OCI-LY1 (cell line): ENCODE measurements at regions not wholly inside any gene's neighbourhood (a gene's known extent, or its start where the extent isn't known, plus 50 kb on each side); places are given as distances from the start of the nearest gene placed in this dataset.

Experiments used
- H2AFZ ChIP-seq: fragments of 200-600 bp; sonication (generic), shearing (Covaris generic); 2 replicates; pipeline ENCODE4 v1.6.0; 2014; ENCODE audit warnings: antibody characterized with exemption, mild to moderate bottlenecking, low read length
- H3F3A ChIP-seq: fragments of 200-600 bp; sonication (generic), shearing (Covaris generic); 2 replicates; pipeline ENCODE4 v1.6.0; 2014; ENCODE audit warnings: mild to moderate bottlenecking, antibody characterized with exemption, low read length, moderate library complexity; ENCODE audit not compliant: insufficient read depth
- H3K27ac ChIP-seq: fragments of 200-600 bp; sonication (generic); 2 replicates; pipeline ENCODE4 v1.5.1; 2014; ENCODE audit warnings: low read length, mixed run types, mild to moderate bottlenecking, low read depth; ENCODE audit not compliant: poor library complexity, severe bottlenecking
- H3K27me3 ChIP-seq: fragments of 200-600 bp; sonication (generic); 2 replicates; pipeline ENCODE4 v1.6.0; 2014; ENCODE audit warnings: antibody characterized with exemption, mild to moderate bottlenecking, low read length, moderate library complexity; ENCODE audit not compliant: insufficient read depth
- H3K36me3 ChIP-seq: fragments of 200-600 bp; sonication (generic); 2 replicates; pipeline ENCODE4 v1.6.1; 2014; ENCODE audit warnings: mild to moderate bottlenecking, antibody characterized with exemption, low read length, moderate library complexity, mixed read lengths; ENCODE audit not compliant: insufficient read depth
- H3K4me1 ChIP-seq: fragments of 200-600 bp; sonication (generic); 2 replicates; pipeline ENCODE4 v1.5.1; 2014; ENCODE audit warnings: mild to moderate bottlenecking, low read length, moderate library complexity; ENCODE audit not compliant: insufficient read depth, severe bottlenecking
- H3K4me2 ChIP-seq: fragments of 200-600 bp; sonication (generic), shearing (Covaris generic); 2 replicates; pipeline ENCODE4 v1.6.1; 2014; ENCODE audit warnings: low read length
- H3K4me3 ChIP-seq: fragments of 200-600 bp; sonication (generic); 2 replicates; pipeline ENCODE4 v1.5.1; 2014; ENCODE audit warnings: low read length, low read depth, mild to moderate bottlenecking, mixed read lengths; ENCODE audit not compliant: poor library complexity, severe bottlenecking
- H3K79me2 ChIP-seq: fragments of 200-600 bp; shearing (Covaris generic); 2 replicates; pipeline ENCODE4 v1.6.1; 2016; ENCODE audit warnings: mixed run types, low read length, mixed read lengths; ENCODE audit not compliant: insufficient read depth
- H3K9ac ChIP-seq: fragments of 200-600 bp; sonication (generic), shearing (Covaris generic); 2 replicates; pipeline ENCODE4 v1.6.1; 2014; ENCODE audit warnings: mild to moderate bottlenecking, low read length, mixed read lengths
- H3K9me2 ChIP-seq: fragments of 200-600 bp; sonication (generic), shearing (Covaris generic); 2 replicates; pipeline ENCODE4 v1.6.1; 2014; ENCODE audit warnings: low read depth, mild to moderate bottlenecking, low read length, mixed read lengths
- H3K9me3 ChIP-seq: fragments of 200-600 bp; shearing (Covaris generic); 2 replicates; pipeline ENCODE4 v1.6.1; 2014; ENCODE audit warnings: low read length, mixed read lengths
- H4K20me1 ChIP-seq: fragments of 200-600 bp; sonication (generic), shearing (Covaris generic); 2 replicates; pipeline ENCODE4 v1.6.0; 2016; ENCODE audit warnings: mild to moderate bottlenecking, low read length; ENCODE audit not compliant: insufficient read depth
- EZH2 ChIP-seq: fragments of 200-600 bp; sonication (generic), shearing (Covaris generic); IDR thresholded peaks from 2 replicates; pipeline ENCODE4 v1.8.0; 2017; ENCODE audit warnings: borderline replicate concordance, mixed run types, mild to moderate bottlenecking, antibody characterized with exemption, low read length, moderate library complexity, mixed read lengths
- TF ChIP-seq, protein P1 (sequence below): fragments of 200-600 bp; sonication (generic), shearing (Covaris generic); IDR thresholded peaks from 2 replicates; pipeline ENCODE4 v1.5.1; 2017; ENCODE audit warnings: mild to moderate bottlenecking, antibody characterized with exemption, low read length, moderate library complexity, mixed read lengths

DNA sequence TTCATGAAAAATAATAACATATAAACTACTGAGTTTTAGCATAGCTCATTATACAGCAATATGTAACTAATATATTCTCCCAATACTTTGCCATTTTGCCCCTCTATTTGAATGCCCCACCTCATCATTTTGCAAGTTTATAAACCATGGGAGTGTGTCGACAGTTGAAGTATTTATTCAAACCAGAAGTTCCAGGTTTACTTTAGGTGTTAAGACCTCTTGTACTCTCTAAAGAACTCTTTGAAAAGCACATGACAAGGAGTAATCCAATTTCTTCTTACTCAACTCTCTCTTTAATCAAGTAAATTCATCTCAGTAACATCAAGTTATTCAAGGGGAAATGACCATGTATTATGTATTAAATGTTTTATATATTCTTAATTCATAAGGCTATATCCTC, 240.7 kb downstream of the COX18 start:
- Histone ChIP-seq H3F3A (no peaks in the 10 kb centered on the region), H3K27me3 (no peaks in the 10 kb centered on the region), H3K79me2 (no peaks in the 10 kb centered on the region), H3K9me3 (no peaks in the 10 kb centered on the region), H3K4me1 (no peaks in the 10 kb centered on the region), H3K4me2 (no peak overlapping the region), H3K9me2 (no peaks in the 10 kb centered on the region), H2AFZ (no peak overlapping the region), H4K20me1 (no peaks in the 10 kb centered on the region), H3K36me3 (no peaks in the 10 kb centered on the region), H3K4me3 (no peak overlapping the region), H3K27ac (no peak overlapping the region), H3K9ac (no peak overlapping the region)
- TF ChIP-seq, protein P1, sequence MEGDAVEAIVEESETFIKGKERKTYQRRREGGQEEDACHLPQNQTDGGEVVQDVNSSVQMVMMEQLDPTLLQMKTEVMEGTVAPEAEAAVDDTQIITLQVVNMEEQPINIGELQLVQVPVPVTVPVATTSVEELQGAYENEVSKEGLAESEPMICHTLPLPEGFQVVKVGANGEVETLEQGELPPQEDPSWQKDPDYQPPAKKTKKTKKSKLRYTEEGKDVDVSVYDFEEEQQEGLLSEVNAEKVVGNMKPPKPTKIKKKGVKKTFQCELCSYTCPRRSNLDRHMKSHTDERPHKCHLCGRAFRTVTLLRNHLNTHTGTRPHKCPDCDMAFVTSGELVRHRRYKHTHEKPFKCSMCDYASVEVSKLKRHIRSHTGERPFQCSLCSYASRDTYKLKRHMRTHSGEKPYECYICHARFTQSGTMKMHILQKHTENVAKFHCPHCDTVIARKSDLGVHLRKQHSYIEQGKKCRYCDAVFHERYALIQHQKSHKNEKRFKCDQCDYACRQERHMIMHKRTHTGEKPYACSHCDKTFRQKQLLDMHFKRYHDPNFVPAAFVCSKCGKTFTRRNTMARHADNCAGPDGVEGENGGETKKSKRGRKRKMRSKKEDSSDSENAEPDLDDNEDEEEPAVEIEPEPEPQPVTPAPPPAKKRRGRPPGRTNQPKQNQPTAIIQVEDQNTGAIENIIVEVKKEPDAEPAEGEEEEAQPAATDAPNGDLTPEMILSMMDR = no peak
- TF ChIP-seq EZH2 = no peak

- TF ChIP-seq, protein P1 = no peak
- TF ChIP-seq EZH2 = no peak
- Histone ChIP-seq H3K4me2 (no peak overlapping the region), H3K9ac (no peak overlapping the region), H3K79me2 (no peaks in the 10 kb centered on the region), H2AFZ (no peak overlapping the region), H3F3A (no peaks in the 10 kb centered on the region), H3K9me3 (no peaks in the 10 kb centered on the region), H3K36me3 (no peaks in the 10 kb centered on the region), H3K4me3 (no peak overlapping the region), H3K27me3 (no peaks in the 10 kb centered on the region), H3K4me1 (no peaks in the 10 kb centered on the region), H3K27ac (no peak overlapping the region), H4K20me1 (no peaks in the 10 kb centered on the region), H3K9me2 (no peaks in the 10 kb centered on the region)
Measured at GRCh38 chr4:72827968-72828367, 241.5 kb downstream of the COX18 start.

GRCh38 chr4:72820107-72820506, 249.4 kb downstream of the COX18 start:
- H3K9me3 ChIP-seq = no peaks in the 10 kb centered on the region

More at GRCh38 chr4:72820107-72820506, 249.4 kb downstream of the COX18 start:
- Histone ChIP-seq H3K9me2 (no peaks in the 10 kb centered on the region), H3K9ac (no peak overlapping the region), H3K36me3 (no peaks in the 10 kb centered on the region), H3K27ac (no peak overlapping the region), H4K20me1 (no peaks in the 10 kb centered on the region), H2AFZ (no peak overlapping the region), H3K79me2 (no peaks in the 10 kb centered on the region), H3K4me2 (no peak overlapping the region), H3K4me3 (no peak overlapping the region), H3F3A (no peaks in the 10 kb centered on the region), H3K27me3 (no peaks in the 10 kb centered on the region; the same call in 1 of the 2 replicates), H3K4me1 (no peaks in the 10 kb centered on the region)
- TF ChIP-seq EZH2 = no peak
- TF ChIP-seq, protein P1 = no peak
